Stimulated activated CD8-positive, alpha-beta memory T cell treated with anti-CD3 and anti-CD28 coated beads, Interleukin-7, amount 100 ng/mL, for 24 hours (primary cell): ENCODE measurements at regions not wholly inside any gene's neighbourhood (a gene's known extent, or its start where the extent isn't known, plus 50 kb on each side); places are given as distances from the start of the nearest gene placed in this dataset.

Experiments used
- DNase-seq: peaks from one replicate; pipeline ENCODE4 v3.0.0-alpha.2; 2020; ENCODE audit warnings: low read depth

GRCh38 chr22:19621373-19622060, 92.8 kb upstream of the SEPTIN5 start:
- no peak for DNase-seq

GRCh38 chr22:19622061-19622441, 92.3 kb upstream of the SEPTIN5 start:
- no peak for DNase-seq

DNA sequence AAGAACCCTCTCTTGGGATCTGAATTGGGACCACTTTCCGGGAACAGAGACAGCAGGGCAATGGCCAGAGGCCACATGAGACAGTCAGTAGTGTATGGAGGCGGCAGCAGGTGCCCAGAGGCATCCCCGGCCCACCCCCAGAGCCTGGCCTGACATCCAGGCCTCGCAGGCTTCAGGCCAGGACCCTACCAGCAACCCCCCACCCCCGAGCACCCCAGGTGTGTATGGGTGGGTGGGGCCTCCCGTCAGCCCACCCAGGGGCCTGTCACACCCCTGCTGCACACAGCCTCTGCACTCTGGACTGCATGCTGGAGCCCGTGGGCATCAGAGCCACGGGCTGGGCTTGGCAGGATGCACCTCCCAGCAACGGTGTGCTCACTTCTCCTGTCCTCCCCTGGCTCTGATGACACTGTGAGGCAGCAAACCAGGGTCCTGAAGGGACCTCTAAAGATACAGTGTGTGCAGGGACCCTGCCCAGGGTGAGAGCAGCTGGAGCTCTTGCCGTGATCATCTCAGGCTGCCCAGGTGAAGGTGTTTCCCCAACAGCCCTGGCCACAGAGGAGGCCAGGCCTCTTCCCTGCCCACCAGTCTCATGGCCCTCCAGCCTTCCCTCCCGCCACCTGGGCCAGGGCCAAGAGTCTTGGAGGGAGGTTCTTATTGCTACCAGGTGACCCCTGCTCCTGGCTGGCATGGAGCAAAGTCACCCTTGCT, 88.8 kb upstream of the SEPTIN5 start:
- no peak for DNase-seq

- DNase-seq = no peak
Observed at GRCh38 chr22:19626042-19626587, 88.2 kb upstream of the SEPTIN5 start.

- DNase-seq = no peak
Observed at GRCh38 chr22:19626666-19627065, 87.6 kb upstream of the SEPTIN5 start.

- no peak for DNase-seq
Observed at GRCh38 chr22:19628038-19628776, 86.1 kb upstream of the SEPTIN5 start.

DNA sequence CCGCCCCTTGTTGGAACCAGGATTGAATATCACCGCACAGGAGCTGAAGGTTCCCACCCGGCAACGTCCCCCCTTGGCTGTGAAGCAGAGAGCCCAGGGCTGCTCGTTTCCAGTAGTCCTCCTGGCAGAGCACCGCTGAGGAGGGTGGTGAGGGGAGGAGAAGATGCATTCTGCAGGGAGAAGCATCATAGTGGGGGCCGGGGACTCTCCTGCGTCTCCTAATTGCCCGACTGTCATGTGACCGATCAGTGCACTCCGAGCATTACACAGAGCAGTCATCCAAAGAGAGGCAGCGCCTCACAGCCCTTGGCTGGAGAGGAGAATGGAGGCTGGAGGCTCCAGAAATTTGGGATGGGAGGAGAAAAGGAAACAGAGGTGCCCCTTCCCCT, 85.0 kb upstream of the SEPTIN5 start:
- no peak for DNase-seq

- DNase-seq = peak; percentile 76
Observed at GRCh38 chr22:19629720-19630419, 84.4 kb upstream of the SEPTIN5 start.

DNA sequence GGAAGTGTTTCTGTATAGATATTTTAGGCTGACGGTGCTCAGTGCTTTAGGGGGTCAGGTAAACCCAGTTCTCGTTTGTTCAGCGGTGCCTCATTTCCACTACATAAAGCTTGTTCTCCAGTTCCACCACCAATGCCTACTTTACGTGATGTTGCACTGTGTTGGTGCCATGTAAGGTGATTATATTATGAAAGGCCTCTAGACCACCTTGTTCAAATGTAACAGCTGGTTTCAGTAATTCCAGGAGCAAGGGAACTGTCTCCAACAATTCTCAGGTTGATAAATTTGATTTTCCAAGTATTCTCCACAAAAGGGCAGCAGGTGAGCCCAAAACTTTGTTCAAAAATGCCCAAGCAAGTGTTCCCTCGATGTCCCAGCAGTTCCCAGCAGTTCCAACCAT, 83.7 kb upstream of the SEPTIN5 start:
- DNase-seq = no peak

GRCh38 chr22:19631899-19632667, 82.2 kb upstream of the SEPTIN5 start:
- DNase-seq = no peak

- DNase-seq = no peak
Observed at GRCh38 chr22:19632668-19633148, 81.6 kb upstream of the SEPTIN5 start.

DNA sequence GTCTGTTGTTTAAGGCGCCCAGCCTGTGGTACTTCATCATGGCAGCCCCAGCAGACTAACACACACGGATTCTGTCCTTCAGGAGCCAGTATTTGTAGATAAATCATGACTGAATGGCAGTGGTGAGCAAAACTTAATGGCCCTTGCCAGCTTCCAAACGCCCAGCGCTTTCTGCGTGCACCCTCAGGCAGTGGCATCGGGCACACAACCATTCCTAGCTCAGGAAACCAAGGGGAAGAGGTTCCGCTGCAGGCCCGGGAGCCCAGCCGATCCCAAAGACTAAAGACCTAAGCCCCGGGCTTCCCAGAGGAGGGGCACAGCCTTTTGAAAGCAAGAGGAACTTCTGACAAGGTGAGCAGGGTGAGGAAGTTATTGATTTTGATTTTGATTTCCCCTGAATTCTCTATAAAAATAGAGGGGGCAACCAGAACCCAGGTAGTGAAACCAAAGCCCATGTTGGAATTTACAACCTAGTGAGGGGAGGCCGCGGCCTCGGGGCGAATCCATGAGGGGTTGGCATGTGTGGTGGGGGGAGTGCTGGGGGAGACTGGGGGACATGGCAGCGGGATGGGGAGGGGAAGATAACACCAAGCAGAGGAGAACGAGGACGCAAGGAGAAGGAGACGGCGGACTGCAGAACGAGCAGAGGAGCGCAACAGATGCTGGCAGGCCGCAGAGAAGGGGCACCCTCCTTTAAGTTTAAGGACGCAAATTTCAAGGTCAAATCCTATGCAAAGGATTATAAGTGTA, 79.9 kb upstream of the SEPTIN5 start:
- DNase-seq = no peak

DNA sequence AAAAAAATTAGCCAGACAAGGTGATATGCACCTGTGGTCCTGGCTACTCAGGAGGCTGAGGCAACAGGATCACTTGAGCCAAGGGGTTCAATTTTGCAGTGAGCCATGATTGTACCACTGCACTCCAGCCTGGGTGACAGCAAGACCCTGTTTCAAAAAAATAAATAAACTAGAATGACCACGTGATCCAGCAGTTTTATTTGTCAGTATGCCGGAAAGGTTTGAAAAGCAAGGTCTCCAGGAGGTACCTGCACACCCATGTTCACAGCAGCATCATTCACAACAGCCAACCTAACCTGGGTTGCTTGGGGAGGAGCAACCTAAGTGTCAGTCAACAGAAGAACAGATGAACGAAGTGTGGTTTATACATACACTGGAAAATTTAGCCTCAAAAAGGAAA, 78.7 kb upstream of the SEPTIN5 start:
- DNase-seq = no peak

DNA sequence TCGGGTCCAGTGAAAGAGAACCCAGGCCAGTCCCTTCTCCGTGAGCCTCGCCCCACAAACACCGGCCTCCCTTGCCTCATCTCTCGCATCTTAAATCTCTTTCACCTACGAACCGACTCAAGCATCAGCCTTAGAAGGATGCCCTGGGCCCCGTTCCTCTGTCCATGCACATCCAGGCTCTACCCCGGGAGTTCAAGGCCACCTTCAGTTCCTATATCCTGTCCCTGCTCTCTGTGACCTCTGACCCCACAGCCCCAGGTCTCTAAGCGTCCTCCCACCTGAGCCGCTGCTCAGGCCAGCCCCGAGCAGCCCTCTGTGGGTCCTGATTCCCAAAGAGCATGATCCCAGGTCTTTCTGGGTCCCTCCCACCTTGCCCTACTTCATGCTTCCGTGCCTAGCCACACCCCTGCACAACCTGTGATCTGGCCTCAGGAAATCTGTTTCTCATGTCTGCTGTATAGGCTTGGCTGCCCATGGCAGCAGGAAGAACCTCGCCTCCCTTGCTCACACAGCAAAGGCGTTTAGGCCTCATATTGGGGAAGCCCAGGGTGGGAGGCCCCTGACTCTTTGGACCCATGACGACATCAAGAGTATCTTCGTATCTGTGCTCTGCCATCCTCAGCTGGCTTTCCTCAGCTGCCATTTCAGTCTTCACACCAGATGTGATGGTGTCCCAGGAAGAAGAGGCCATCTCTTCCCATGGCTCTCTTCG, 77.5 kb upstream of the SEPTIN5 start:
- DNase-seq = no peak

- no peak for DNase-seq
Observed at GRCh38 chr22:19637408-19638281, 76.7 kb upstream of the SEPTIN5 start.

GRCh38 chr22:19638282-19639015, 75.9 kb upstream of the SEPTIN5 start:
- no peak for DNase-seq

- no peak for DNase-seq
Observed at GRCh38 chr22:19639610-19640135, 74.6 kb upstream of the SEPTIN5 start.

- DNase-seq = no peak
Observed at GRCh38 chr22:19640306-19640705, 74.0 kb upstream of the SEPTIN5 start.
